ENCODE measurements at regions not wholly inside any gene's neighbourhood (a gene's known extent, or its start where the extent isn't known, plus 50 kb on each side); places are given as distances from the start of the nearest gene placed in this dataset.

DNA sequence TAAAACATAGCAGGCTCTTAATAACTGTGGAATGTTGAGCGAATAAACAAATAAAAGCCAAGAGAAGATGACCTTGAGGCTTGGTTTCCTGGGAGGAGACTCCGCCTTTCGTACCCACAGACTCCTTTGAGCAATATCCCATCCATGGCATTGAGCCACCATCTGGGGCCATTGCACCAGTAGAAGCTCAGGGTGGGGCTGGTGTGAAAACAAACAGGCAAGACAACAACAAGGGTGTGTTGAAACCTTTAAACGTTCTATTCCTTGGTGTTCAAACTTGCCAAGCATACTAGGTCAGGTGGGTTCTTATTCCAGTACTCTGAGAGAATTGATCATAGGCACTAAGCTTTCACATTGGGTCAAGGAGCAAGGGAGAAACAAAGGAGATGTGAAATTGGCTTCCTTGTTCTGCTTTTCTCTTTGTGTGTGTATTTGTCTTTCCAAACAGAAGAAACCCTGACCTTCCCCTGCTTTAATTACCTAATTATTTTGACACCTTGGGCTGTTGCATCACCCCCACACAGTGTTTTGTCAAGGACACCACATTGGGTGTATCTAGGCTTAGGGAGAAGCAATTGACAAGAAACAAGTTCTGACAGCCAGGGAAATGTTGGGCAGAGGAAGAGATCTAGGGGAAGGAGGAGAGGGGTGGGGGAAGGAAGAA lies 105.1 kb upstream of the BCL6 start:
- peaks cover 0 to 4% (median 2%) of the 10 kb centered on the region in 3 donors for H3K27me3 Mint-ChIP-seq (ENCODE audit: low read depth in 3 of 3)
- Histone ChIP-seq H3K36me3 (replicated peaks in 1 of 2; ENCODE audit: control insufficient read depth in 1 of 2, insufficient read depth in 2 of 2, low read length in 2 of 2) (no peaks in the 10 kb centered on the region), H2AFZ (ENCODE audit: insufficient read depth, low read depth, low read length, poor library complexity, severe bottlenecking) (no peak overlapping the region), H3K4me1 (ENCODE audit: control insufficient read depth in 1 of 2, insufficient read depth in 2 of 2, low read length in 2 of 2) (peaks cover 39 to 51% of the 10 kb centered on the region in 2 donors), H4K20me1 (ENCODE audit: insufficient read depth, low read length) (no peaks in the 10 kb centered on the region), H3K4me2 (replicated peaks; ENCODE audit: extremely low read depth, low read length, poor library complexity, severe bottlenecking) (peak overlapping the region; percentile 23), H3K79me2 (ENCODE audit: insufficient read depth, low read length) (no peaks in the 10 kb centered on the region), H3K27me3 (ENCODE audit: control insufficient read depth in 2 of 2, insufficient read depth in 2 of 2, low read length in 2 of 2) (no peaks in the 10 kb centered on the region), H3K9me3 (replicated peaks in 1 of 2; ENCODE audit: control insufficient read depth in 1 of 2, insufficient read depth in 1 of 2, low read length in 2 of 2) (peaks cover 0 to 8% of the 10 kb centered on the region in 2 donors), H3K4me3 (replicated peaks in 1 of 3; ENCODE audit: low read depth in 2 of 3, low read length in 3 of 3) (peak overlapping the region in 1 of 3 experiments; percentile 18), H3K27ac (ENCODE audit: low read depth in 1 of 2, low read length in 2 of 2) (peak overlapping the region; percentile 25 to 68), H3K9ac (ENCODE audit: insufficient read depth, low read length, poor library complexity, severe bottlenecking) (no peak overlapping the region)
- no peaks in the 10 kb centered on the region for H3K36me3 Mint-ChIP-seq
- peak overlapping the region in 1 of 2 donors; percentile 65 for H3K4me3 Mint-ChIP-seq
- H3K27ac Mint-ChIP-seq: peak overlapping the region; percentile 82 to 97 (median 90)
- WGBS (ENCODE audit: insufficient coverage): no CpG with 5 or more reads among the region's 4 CpGs
- H3K4me1 Mint-ChIP-seq: peaks cover 41% of the 10 kb centered on the region
- intact Hi-C loops (cut with micrococcal nuclease): loop anchor here (5.0 to 10.0 kb wide), 3 partner anchors 76 to 103 kb away; partner anchors contain the start of gene BCL6 (in 1 of the 2)
- peak; percentile 46 to 80 (median 58) for DNase-seq
- TF ChIP-seq, protein P1, sequence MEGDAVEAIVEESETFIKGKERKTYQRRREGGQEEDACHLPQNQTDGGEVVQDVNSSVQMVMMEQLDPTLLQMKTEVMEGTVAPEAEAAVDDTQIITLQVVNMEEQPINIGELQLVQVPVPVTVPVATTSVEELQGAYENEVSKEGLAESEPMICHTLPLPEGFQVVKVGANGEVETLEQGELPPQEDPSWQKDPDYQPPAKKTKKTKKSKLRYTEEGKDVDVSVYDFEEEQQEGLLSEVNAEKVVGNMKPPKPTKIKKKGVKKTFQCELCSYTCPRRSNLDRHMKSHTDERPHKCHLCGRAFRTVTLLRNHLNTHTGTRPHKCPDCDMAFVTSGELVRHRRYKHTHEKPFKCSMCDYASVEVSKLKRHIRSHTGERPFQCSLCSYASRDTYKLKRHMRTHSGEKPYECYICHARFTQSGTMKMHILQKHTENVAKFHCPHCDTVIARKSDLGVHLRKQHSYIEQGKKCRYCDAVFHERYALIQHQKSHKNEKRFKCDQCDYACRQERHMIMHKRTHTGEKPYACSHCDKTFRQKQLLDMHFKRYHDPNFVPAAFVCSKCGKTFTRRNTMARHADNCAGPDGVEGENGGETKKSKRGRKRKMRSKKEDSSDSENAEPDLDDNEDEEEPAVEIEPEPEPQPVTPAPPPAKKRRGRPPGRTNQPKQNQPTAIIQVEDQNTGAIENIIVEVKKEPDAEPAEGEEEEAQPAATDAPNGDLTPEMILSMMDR (IDR thresholded peaks at IDR 0.05): no peak
- peaks cover 0 to 2% (median 0%) of the 10 kb centered on the region in 7 donors for H3K9me3 Mint-ChIP-seq

- Histone ChIP-seq H3K27ac (ENCODE audit: low read depth in 1 of 2, low read length in 2 of 2) (peak overlapping the region in 1 of 2 donors; percentile 34), H4K20me1 (ENCODE audit: insufficient read depth, low read length) (no peaks in the 10 kb centered on the region), H3K9me3 (replicated peaks in 1 of 2; ENCODE audit: control insufficient read depth in 1 of 2, insufficient read depth in 1 of 2, low read length in 2 of 2) (peaks cover 0 to 8% of the 10 kb centered on the region in 2 donors), H3K4me3 (replicated peaks in 1 of 3; ENCODE audit: low read depth in 2 of 3, low read length in 3 of 3) (no peak overlapping the region), H3K9ac (ENCODE audit: insufficient read depth, low read length, poor library complexity, severe bottlenecking) (no peak overlapping the region), H3K4me1 (ENCODE audit: control insufficient read depth in 1 of 2, insufficient read depth in 2 of 2, low read length in 2 of 2) (peaks cover 46 to 66% of the 10 kb centered on the region in 2 donors), H3K27me3 (ENCODE audit: control insufficient read depth in 2 of 2, insufficient read depth in 2 of 2, low read length in 2 of 2) (no peaks in the 10 kb centered on the region), H2AFZ (ENCODE audit: insufficient read depth, low read depth, low read length, poor library complexity, severe bottlenecking) (no peak overlapping the region), H3K36me3 (replicated peaks in 1 of 2; ENCODE audit: control insufficient read depth in 1 of 2, insufficient read depth in 2 of 2, low read length in 2 of 2) (no peaks in the 10 kb centered on the region), H3K79me2 (ENCODE audit: insufficient read depth, low read length) (no peaks in the 10 kb centered on the region), H3K4me2 (replicated peaks; ENCODE audit: extremely low read depth, low read length, poor library complexity, severe bottlenecking) (no peak overlapping the region)
- peak overlapping the region in 5 of 7 donors; percentile 35 to 77 (median 60) for H3K27ac Mint-ChIP-seq
- DNase-seq: peak in 2 of 3 donors; percentile 42 to 50
- no peak overlapping the region for H3K4me3 Mint-ChIP-seq
- intact Hi-C loops (cut with micrococcal nuclease): loop anchor here (5.0 to 10.0 kb wide), 3 partner anchors 78 to 106 kb away; partner anchors contain the start of gene BCL6 (in 1 of the 2)
- H3K27me3 Mint-ChIP-seq (ENCODE audit: low read depth in 3 of 3): peaks cover 0 to 4% (median 0%) of the 10 kb centered on the region in 3 donors
- H3K4me1 Mint-ChIP-seq: peaks cover 55% of the 10 kb centered on the region
- TF ChIP-seq, protein P1 (IDR thresholded peaks at IDR 0.05): no peak
- H3K36me3 Mint-ChIP-seq: no peaks in the 10 kb centered on the region
- peaks cover 0 to 2% (median 0%) of the 10 kb centered on the region in 7 donors for H3K9me3 Mint-ChIP-seq
- WGBS (ENCODE audit: insufficient coverage): 100% methylated on average over 2 of the region's 5 CpGs
Observed at GRCh38 chr3:187852842-187853730, 107.8 kb upstream of the BCL6 start.

Data from CD14-positive monocyte (primary cell).